Tibial nerve (tissue), 4 donors: ENCODE measurements at regions not wholly inside any gene's neighbourhood (a gene's known extent, or its start where the extent isn't known, plus 50 kb on each side); places are given as distances from the start of the nearest gene placed in this dataset.

Experiments used
- DNase-seq, 2 donors: peaks; one replicate each; pipeline ENCODE4 v3.0.0-alpha.2; 2019; ENCODE audit warnings: low spot score in 2 of 2
- H3K27ac ChIP-seq, 4 donors: fragments of 200-600 bp; sonication (generic) in 3 of 4; one replicate each; pipeline ENCODE4 v1.5.1; 2017 to 2019; ENCODE audit warnings: mild to moderate bottlenecking in 1 of 4
- H3K27me3 ChIP-seq, 2 donors: fragments of 200-600 bp; sonication (generic) in 1 of 2; one replicate each; pipeline versions ENCODE4 v1.5.1 to v1.6.0; 2017 to 2019
- H3K36me3 ChIP-seq, 3 donors: fragments of 200-600 bp; sonication (generic); one replicate each; pipeline ENCODE4 v1.5.1; 2018 to 2019
- H3K4me1 ChIP-seq, 4 donors: fragments of 200-600 bp; sonication (generic) in 3 of 4; one replicate each; pipeline ENCODE4 v1.5.1; 2017 to 2019
- H3K4me3 ChIP-seq, 4 donors: fragments of 200-600 bp; sonication (generic) in 3 of 4; one replicate each; pipeline ENCODE4 v1.5.1; 2017 to 2019; ENCODE audit warnings: mild to moderate bottlenecking in 1 of 4, moderate library complexity in 1 of 4
- H3K9me3 ChIP-seq, 4 donors: fragments of 200-600 bp; sonication (generic) in 3 of 4; one replicate each; pipeline ENCODE4 v1.5.1; 2017 to 2019
- EP300 ChIP-seq, 2 donors: sonication (generic); formaldehyde crosslinking; IDR thresholded peaks; one replicate each; pipeline ENCODE4 v1.6.1; 2017; ENCODE audit warnings: antibody characterized with exemption in 2 of 2, mild to moderate bottlenecking in 1 of 2
- POLR2A ChIP-seq, 2 donors: fragments of 450-650 bp; IDR thresholded peaks; one replicate each; pipeline ENCODE4 v1.6.1; 2017; ENCODE audit warnings: antibody characterized with exemption in 2 of 2, mild to moderate bottlenecking in 2 of 2, moderate library complexity in 2 of 2
- WGBS, 2 donors: methylation state at CpG; one replicate each; pipeline ENCODE4 v1.1.5; 2018; 5-methylcytosine and 5-hydroxymethylcytosine counted together
- TF ChIP-seq, protein P1 (sequence below), 5 experiments: fragments of 200-600 bp in 3 of 5; fragments of 450-650 bp in 2 of 5; sonication (generic) in 3 of 5; IDR thresholded peaks; one replicate each; pipeline ENCODE4 v1.5.1; 2016 to 2019; ENCODE audit warnings: antibody characterized with exemption in 5 of 5, mild to moderate bottlenecking in 3 of 5, moderate library complexity in 2 of 5

DNA sequence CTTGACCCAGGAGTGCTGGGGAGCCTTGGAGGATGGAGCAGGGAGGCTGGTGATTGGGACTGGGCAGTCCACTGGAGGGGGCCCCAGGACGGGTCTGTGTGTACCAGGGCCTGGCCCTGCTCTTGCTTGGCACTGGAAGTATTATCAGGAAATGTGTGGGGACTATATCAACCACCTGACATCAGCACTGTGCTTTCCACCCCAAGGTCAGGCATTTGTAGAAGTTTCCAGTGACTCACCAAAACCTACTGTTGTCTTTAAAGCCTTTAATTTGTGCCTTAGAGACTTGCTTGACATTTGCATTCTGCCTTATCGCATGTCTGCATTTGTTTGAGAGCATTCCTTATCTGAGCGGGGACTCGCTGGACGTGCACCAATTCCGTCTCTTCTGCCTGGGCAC, 323.1 kb downstream of the FOXL1 start:
- 84 to 86% methylated on average over 6 of the region's 6 CpGs for WGBS, 2 donors
- DNase-seq, result no peak
- TF ChIP-seq, protein P1, sequence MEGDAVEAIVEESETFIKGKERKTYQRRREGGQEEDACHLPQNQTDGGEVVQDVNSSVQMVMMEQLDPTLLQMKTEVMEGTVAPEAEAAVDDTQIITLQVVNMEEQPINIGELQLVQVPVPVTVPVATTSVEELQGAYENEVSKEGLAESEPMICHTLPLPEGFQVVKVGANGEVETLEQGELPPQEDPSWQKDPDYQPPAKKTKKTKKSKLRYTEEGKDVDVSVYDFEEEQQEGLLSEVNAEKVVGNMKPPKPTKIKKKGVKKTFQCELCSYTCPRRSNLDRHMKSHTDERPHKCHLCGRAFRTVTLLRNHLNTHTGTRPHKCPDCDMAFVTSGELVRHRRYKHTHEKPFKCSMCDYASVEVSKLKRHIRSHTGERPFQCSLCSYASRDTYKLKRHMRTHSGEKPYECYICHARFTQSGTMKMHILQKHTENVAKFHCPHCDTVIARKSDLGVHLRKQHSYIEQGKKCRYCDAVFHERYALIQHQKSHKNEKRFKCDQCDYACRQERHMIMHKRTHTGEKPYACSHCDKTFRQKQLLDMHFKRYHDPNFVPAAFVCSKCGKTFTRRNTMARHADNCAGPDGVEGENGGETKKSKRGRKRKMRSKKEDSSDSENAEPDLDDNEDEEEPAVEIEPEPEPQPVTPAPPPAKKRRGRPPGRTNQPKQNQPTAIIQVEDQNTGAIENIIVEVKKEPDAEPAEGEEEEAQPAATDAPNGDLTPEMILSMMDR (IDR thresholded peaks at IDR 0.05), result no peak
- TF ChIP-seq POLR2A (IDR thresholded peaks at IDR 0.05), result no peak
- TF ChIP-seq EP300 (IDR thresholded peaks at IDR 0.05), result no peak

DNA sequence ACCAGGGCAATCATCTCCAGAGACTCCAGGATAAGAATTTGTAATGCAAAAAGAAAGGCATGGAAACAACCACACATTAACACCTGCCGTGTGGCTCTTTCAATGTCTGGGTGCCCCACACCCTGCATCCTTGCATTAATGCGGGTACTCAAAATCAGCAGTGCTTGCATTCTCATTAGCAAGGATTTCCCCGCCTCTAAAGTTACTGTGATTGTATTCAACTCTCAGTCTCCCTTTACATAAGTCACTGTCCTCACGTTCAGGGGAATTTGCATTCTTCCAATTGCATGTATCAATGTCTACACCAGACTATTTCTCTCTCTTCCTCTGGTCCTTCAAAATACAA, 324.3 kb downstream of the FOXL1 start:
- H3K27me3 ChIP-seq, result peaks cover 0 to 12% of the 10 kb centered on the region in 2 donors
- no peaks in the 10 kb centered on the region for H3K9me3 ChIP-seq
- 78 to 81% methylated on average over 4 of the region's 4 CpGs for WGBS, 2 donors
- no peak for TF ChIP-seq POLR2A (IDR thresholded peaks at IDR 0.05)
- TF ChIP-seq, protein P1 (IDR thresholded peaks at IDR 0.05), result no peak
- H3K4me3 ChIP-seq, result no peak overlapping the region
- H3K36me3 ChIP-seq, result no peaks in the 10 kb centered on the region
- no peak overlapping the region for H3K27ac ChIP-seq
- DNase-seq, result no peak
- no peaks in the 10 kb centered on the region for H3K4me1 ChIP-seq

More for the DNA sequence above, 323.1 kb downstream of the FOXL1 start:
- H3K4me1 ChIP-seq, result no peaks in the 10 kb centered on the region
- no peak overlapping the region for H3K4me3 ChIP-seq
- H3K36me3 ChIP-seq, result no peaks in the 10 kb centered on the region
- no peaks in the 10 kb centered on the region for H3K9me3 ChIP-seq
- no peak overlapping the region for H3K27ac ChIP-seq
- H3K27me3 ChIP-seq, result peaks cover 0 to 7% of the 10 kb centered on the region in 2 donors

DNA sequence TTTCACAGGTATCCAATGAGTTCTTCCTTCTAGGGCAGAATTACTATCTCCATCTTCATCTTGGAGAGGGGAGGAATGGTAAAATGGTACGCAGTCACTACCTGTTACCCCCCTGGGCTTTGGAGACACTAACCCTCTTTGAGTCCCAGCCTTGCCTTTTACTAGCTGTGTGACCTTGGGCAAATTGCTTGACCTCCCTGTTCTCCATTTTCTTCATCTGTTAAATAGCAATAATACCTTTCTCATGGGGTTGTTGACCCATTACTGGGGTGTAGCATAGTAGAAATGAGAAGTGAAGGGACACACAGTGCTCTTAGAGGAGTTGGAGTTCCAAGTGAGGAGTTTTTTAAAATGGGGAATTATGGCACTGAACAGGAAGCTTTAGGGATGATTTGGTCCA, 324.7 kb downstream of the FOXL1 start:
- no peaks in the 10 kb centered on the region for H3K9me3 ChIP-seq
- no peaks in the 10 kb centered on the region for H3K4me1 ChIP-seq
- TF ChIP-seq, protein P1 (IDR thresholded peaks at IDR 0.05), result no peak
- TF ChIP-seq POLR2A (IDR thresholded peaks at IDR 0.05), result no peak
- TF ChIP-seq EP300 (IDR thresholded peaks at IDR 0.05), result no peak
- H3K4me3 ChIP-seq, result no peak overlapping the region
- H3K36me3 ChIP-seq, result no peaks in the 10 kb centered on the region
- H3K27me3 ChIP-seq, result peaks cover 0 to 12% of the 10 kb centered on the region in 2 donors
- WGBS, 2 donors, result 87 to 92% methylated on average over 1 of the region's 1 CpG
- no peak overlapping the region for H3K27ac ChIP-seq
- DNase-seq, result no peak

DNA sequence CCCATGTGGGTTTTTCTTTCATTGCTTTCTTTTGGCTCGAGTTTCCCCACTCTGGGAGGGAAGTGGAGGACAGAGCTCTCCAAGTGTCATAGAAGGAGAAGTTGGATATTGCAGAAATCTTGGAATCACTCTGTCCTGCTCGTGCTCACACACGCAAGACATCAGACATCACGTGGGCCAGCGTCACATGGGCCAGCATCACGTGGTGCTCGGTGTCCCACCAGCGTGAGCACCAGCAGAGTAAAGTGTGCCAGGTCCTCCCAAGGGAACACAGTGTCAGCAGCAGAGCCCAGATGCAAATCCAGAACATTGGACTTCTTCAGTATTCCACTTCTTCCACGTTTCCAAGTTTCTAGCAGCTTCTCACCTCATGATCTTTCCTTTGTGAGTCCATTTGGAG, 327.0 kb downstream of the FOXL1 start:
- 80 to 82% methylated on average over 9 of the region's 9 CpGs for WGBS, 2 donors
- no peak for TF ChIP-seq POLR2A (IDR thresholded peaks at IDR 0.05)
- TF ChIP-seq EP300 (IDR thresholded peaks at IDR 0.05), result no peak
- TF ChIP-seq, protein P1 (IDR thresholded peaks at IDR 0.05), result no peak

DNA sequence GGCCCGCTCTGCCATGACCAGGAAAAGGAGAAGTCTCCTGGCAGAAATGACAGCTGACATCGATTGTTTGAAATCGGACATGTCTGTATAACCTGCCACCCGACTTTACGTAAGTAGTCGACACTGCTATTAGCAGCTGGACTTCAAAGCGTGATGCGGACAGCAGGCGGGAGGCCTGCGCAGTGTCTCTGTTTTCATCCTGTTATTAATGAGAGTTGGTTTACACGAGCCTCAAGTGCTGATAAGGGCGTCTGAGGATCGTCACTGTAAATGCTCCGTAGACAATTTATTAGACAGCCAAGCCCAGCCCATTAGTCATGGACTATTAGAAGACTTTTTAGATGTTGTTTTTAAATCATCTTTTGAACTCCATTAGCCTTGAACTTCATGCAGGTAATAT, 328.3 kb downstream of the FOXL1 start:
- no peak for DNase-seq
- TF ChIP-seq POLR2A (IDR thresholded peaks at IDR 0.05), result no peak
- TF ChIP-seq, protein P1 (IDR thresholded peaks at IDR 0.05), result no peak
- no peak for TF ChIP-seq EP300 (IDR thresholded peaks at IDR 0.05)
- Histone ChIP-seq H3K4me1 (no peaks in the 10 kb centered on the region), H3K9me3 (no peaks in the 10 kb centered on the region), H3K27ac (no peak overlapping the region), H3K27me3 (peaks cover 0 to 12% of the 10 kb centered on the region in 2 donors), H3K36me3 (no peaks in the 10 kb centered on the region), H3K4me3 (no peak overlapping the region)
- WGBS, 2 donors, result 83 to 88% methylated on average over 14 of the region's 14 CpGs

More for the DNA sequence above, 327.0 kb downstream of the FOXL1 start:
- Histone ChIP-seq H3K27ac (no peak overlapping the region), H3K4me1 (no peaks in the 10 kb centered on the region), H3K36me3 (no peaks in the 10 kb centered on the region), H3K4me3 (no peak overlapping the region), H3K9me3 (no peaks in the 10 kb centered on the region), H3K27me3 (peaks cover 0 to 12% of the 10 kb centered on the region in 2 donors)
- no peak for DNase-seq
